ENCODE measurements at regions not wholly inside any gene's neighbourhood (a gene's known extent, or its start where the extent isn't known, plus 50 kb on each side); places are given as distances from the start of the nearest gene placed in this dataset.

DNA sequence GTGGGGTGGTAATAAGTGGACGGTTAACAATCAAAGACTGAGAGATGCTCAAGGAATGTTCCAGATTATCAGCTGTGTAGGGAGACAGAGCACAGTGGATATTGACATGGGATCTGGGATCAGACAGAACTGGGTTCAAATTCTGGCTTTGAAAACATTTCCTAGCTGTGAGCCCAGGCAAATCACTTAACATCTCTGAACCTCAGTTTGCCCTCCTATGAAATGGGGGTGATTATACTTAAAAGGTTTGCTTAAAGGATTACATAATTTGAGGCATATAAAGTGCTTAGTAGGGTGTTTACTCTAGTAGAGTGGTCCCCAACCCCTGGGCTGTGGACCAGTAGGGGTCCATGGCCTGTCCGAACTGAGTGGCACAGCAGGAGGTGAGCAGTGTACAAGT, 260.0 kb upstream of the CRY1 start:
- no peaks in the 10 kb centered on the region for H3K9me3 ChIP-seq (ENCODE audit: insufficient read depth, low read length)

DNA sequence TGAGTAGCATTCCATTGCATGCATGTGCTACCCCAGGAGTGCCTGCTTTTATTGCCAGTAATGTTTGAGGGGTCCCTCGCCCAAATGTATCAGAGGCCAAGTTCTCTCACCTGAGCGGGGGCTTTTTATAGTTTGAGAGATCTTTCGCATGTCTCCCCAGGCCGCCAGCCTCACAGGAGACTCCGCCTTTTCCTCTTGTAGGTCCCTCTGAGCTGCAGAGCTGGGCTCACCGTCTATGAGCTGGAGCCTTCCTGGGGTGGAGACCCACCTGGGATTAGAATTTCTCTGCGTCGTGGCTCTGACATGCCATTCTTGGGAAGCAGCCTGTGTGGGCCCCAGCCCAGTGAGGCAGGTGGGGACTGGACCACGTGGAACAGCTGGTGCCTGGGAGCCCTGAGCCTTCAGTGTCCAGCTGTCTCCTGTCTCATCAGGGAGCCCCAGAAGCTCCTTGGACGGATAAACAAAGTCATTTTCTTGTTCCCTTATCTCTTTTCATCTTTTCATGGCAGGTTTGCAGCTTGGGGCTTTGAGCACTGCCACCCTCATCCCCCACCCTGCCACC, 261.7 kb upstream of the CRY1 start:
- TF ChIP-seq EZH2phosphoT487 (conservative IDR thresholded peaks at IDR 0.05; ENCODE audit: low read length) = no peak
- Histone ChIP-seq H3K79me2 (ENCODE audit: insufficient read depth, low read length) (no peaks in the 10 kb centered on the region), H3K9me2 (replicated peaks; ENCODE audit: insufficient read depth, low read length) (no peaks in the 10 kb centered on the region), H3F3A (ENCODE audit: insufficient read depth) (no peaks in the 10 kb centered on the region), H3K27me3 (ENCODE audit: low read length) (no peaks in the 10 kb centered on the region), H3K4me2 (ENCODE audit: low read depth, low read length, poor library complexity, severe bottlenecking) (no peak overlapping the region), H3K4me3 (ENCODE audit: insufficient read depth, low read length, poor library complexity, severe bottlenecking) (no peak overlapping the region), H2AFZ (ENCODE audit: low read depth, low read length, severe bottlenecking) (no peak overlapping the region), H3K27ac (ENCODE audit: low read depth, low read length) (no peak overlapping the region), H3K36me3 (ENCODE audit: low read length) (no peaks in the 10 kb centered on the region), H4K20me1 (ENCODE audit: low read depth, low read length) (no peaks in the 10 kb centered on the region), H3K9me3 (ENCODE audit: insufficient read depth, low read length) (no peaks in the 10 kb centered on the region), H3K9ac (ENCODE audit: low read length) (no peak overlapping the region)

More for the DNA sequence above, 260.0 kb upstream of the CRY1 start:
- Histone ChIP-seq H3K27me3 (ENCODE audit: low read length) (no peaks in the 10 kb centered on the region), H3K4me3 (ENCODE audit: insufficient read depth, low read length, poor library complexity, severe bottlenecking) (no peak overlapping the region), H3K36me3 (ENCODE audit: low read length) (no peaks in the 10 kb centered on the region), H3K9me2 (replicated peaks; ENCODE audit: insufficient read depth, low read length) (no peaks in the 10 kb centered on the region), H3K27ac (ENCODE audit: low read depth, low read length) (no peak overlapping the region), H3K4me2 (ENCODE audit: low read depth, low read length, poor library complexity, severe bottlenecking) (no peak overlapping the region), H3F3A (ENCODE audit: insufficient read depth) (no peaks in the 10 kb centered on the region), H4K20me1 (ENCODE audit: low read depth, low read length) (no peaks in the 10 kb centered on the region), H2AFZ (ENCODE audit: low read depth, low read length, severe bottlenecking) (no peak overlapping the region), H3K79me2 (ENCODE audit: insufficient read depth, low read length) (no peaks in the 10 kb centered on the region), H3K9ac (ENCODE audit: low read length) (no peak overlapping the region)
- TF ChIP-seq EZH2phosphoT487 (conservative IDR thresholded peaks at IDR 0.05; ENCODE audit: low read length) = no peak
- TF ChIP-seq, protein P1, sequence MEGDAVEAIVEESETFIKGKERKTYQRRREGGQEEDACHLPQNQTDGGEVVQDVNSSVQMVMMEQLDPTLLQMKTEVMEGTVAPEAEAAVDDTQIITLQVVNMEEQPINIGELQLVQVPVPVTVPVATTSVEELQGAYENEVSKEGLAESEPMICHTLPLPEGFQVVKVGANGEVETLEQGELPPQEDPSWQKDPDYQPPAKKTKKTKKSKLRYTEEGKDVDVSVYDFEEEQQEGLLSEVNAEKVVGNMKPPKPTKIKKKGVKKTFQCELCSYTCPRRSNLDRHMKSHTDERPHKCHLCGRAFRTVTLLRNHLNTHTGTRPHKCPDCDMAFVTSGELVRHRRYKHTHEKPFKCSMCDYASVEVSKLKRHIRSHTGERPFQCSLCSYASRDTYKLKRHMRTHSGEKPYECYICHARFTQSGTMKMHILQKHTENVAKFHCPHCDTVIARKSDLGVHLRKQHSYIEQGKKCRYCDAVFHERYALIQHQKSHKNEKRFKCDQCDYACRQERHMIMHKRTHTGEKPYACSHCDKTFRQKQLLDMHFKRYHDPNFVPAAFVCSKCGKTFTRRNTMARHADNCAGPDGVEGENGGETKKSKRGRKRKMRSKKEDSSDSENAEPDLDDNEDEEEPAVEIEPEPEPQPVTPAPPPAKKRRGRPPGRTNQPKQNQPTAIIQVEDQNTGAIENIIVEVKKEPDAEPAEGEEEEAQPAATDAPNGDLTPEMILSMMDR (IDR thresholded peaks at IDR 0.05; ENCODE audit: insufficient read depth, low read length, poor library complexity, severe bottlenecking) = no peak

DNA sequence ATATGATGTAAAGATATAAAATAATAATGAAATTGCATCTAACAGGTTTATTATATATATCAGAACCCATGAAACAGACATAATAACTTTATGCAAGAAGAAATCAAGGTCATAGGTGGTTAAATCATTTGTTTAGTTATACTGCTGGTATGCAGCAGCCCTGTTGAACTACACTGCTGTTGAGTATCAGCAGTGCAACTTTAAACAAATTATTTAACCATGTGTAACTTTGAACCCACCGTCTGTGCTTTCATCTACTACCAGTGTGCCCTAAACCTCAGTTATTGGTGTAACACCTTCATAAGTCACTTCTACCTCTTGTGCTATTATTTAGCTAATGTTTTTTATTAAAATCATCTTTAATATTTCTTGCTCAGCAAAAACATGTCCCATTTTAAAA, 262.3 kb upstream of the CRY1 start:
- Histone ChIP-seq H3K9me3 (ENCODE audit: insufficient read depth, low read length) (no peaks in the 10 kb centered on the region), H2AFZ (ENCODE audit: low read depth, low read length, severe bottlenecking) (no peak overlapping the region), H3K36me3 (ENCODE audit: low read length) (no peaks in the 10 kb centered on the region), H3K9ac (ENCODE audit: low read length) (no peak overlapping the region), H4K20me1 (ENCODE audit: low read depth, low read length) (no peaks in the 10 kb centered on the region), H3K4me2 (ENCODE audit: low read depth, low read length, poor library complexity, severe bottlenecking) (no peak overlapping the region), H3K4me3 (ENCODE audit: insufficient read depth, low read length, poor library complexity, severe bottlenecking) (no peak overlapping the region), H3K27me3 (ENCODE audit: low read length) (no peaks in the 10 kb centered on the region), H3K9me2 (replicated peaks; ENCODE audit: insufficient read depth, low read length) (no peaks in the 10 kb centered on the region), H3K27ac (ENCODE audit: low read depth, low read length) (no peak overlapping the region), H3K79me2 (ENCODE audit: insufficient read depth, low read length) (no peaks in the 10 kb centered on the region), H3F3A (ENCODE audit: insufficient read depth) (no peaks in the 10 kb centered on the region)
- TF ChIP-seq, protein P1 (IDR thresholded peaks at IDR 0.05; ENCODE audit: insufficient read depth, low read length, poor library complexity, severe bottlenecking) = no peak
- no peak for TF ChIP-seq EZH2phosphoT487 (conservative IDR thresholded peaks at IDR 0.05; ENCODE audit: low read length)

DNA sequence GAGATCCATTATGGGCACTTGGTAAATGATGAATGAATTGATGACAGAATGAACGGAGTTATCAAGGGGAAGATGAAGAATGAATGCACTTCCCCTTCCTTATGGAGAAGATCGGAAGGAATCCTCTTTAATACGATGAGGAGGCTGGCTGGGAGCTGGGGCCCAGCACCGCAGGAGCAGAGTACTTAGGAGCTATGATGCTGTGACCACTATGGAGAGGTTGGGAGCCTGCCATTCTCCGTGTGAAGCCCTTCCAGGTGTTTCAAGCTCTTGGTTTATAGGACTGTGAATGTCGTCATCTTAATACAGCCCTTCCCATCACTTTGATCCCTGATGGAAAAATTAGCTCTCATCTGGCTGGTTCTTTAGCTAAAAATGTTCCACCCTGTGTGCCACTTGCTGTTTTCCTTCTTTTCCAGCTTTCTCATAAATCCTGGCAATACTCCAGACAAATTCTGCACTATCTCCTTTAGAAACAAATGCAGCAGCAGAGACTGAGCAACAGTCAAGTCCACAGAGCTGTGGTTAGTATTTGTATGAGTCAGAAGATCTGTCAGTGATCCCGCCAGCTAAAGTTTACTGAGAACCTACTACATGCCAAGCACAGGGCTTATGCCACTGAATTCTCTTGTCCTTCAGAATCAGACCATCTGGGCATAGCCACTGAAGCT, 263.1 kb upstream of the CRY1 start:
- Histone ChIP-seq H3K9ac (ENCODE audit: low read length) (no peak overlapping the region), H3F3A (ENCODE audit: insufficient read depth) (no peaks in the 10 kb centered on the region), H3K36me3 (ENCODE audit: low read length) (no peaks in the 10 kb centered on the region), H3K27me3 (ENCODE audit: low read length) (no peaks in the 10 kb centered on the region), H3K9me3 (ENCODE audit: insufficient read depth, low read length) (no peaks in the 10 kb centered on the region), H3K27ac (ENCODE audit: low read depth, low read length) (no peak overlapping the region), H2AFZ (ENCODE audit: low read depth, low read length, severe bottlenecking) (no peak overlapping the region), H3K4me2 (ENCODE audit: low read depth, low read length, poor library complexity, severe bottlenecking) (no peak overlapping the region), H4K20me1 (ENCODE audit: low read depth, low read length) (no peaks in the 10 kb centered on the region), H3K79me2 (ENCODE audit: insufficient read depth, low read length) (no peaks in the 10 kb centered on the region), H3K4me3 (ENCODE audit: insufficient read depth, low read length, poor library complexity, severe bottlenecking) (no peak overlapping the region), H3K9me2 (replicated peaks; ENCODE audit: insufficient read depth, low read length) (no peaks in the 10 kb centered on the region)
- TF ChIP-seq EZH2phosphoT487 (conservative IDR thresholded peaks at IDR 0.05; ENCODE audit: low read length) = no peak
- TF ChIP-seq, protein P1 (IDR thresholded peaks at IDR 0.05; ENCODE audit: insufficient read depth, low read length, poor library complexity, severe bottlenecking) = no peak

Data from SU-DHL-6 (cell line).